Esophagus squamous epithelium (tissue), 4 donors: ENCODE measurements at regions not wholly inside any gene's neighbourhood (a gene's known extent, or its start where the extent isn't known, plus 50 kb on each side); places are given as distances from the start of the nearest gene placed in this dataset.

ENCODE experiments used
- CTCF ChIP-seq, 6 experiments: fragments of 450-650 bp in 4 of 6; fragments of 200-600 bp in 2 of 6; sonication (generic) in 2 of 6; IDR thresholded peaks; one replicate each; pipeline ENCODE4 v1.5.1; 2016 to 2019; ENCODE audit warnings: antibody characterized with exemption in 6 of 6, mild to moderate bottlenecking in 4 of 6, moderate library complexity in 4 of 6
- POLR2A ChIP-seq, 4 donors: fragments of 450-650 bp; IDR thresholded peaks; one replicate each; pipeline ENCODE4 v1.6.1; 2017; ENCODE audit warnings: antibody characterized with exemption in 4 of 4, mild to moderate bottlenecking in 4 of 4, moderate library complexity in 3 of 4

GRCh38 chr3:163468531-163469335 is 1609.6 kb downstream of the SI start:
- no peak for TF ChIP-seq POLR2A (IDR thresholded peaks at IDR 0.05)
- no peak for TF ChIP-seq CTCF (IDR thresholded peaks at IDR 0.05)
